Ectodermal cell (in vitro differentiated cells): ENCODE measurements at regions not wholly inside any gene's neighbourhood (a gene's known extent, or its start where the extent isn't known, plus 50 kb on each side); places are given as distances from the start of the nearest gene placed in this dataset.

Source experiments
- H3K27ac ChIP-seq: 2 replicates; pipeline ENCODE4 v1.7.0; 2013; ENCODE audit warnings: mild to moderate bottlenecking, low read depth, low read length; ENCODE audit not compliant: insufficient read depth, poor library complexity, severe bottlenecking
- H3K27me3 ChIP-seq: 2 replicates; pipeline ENCODE4 v1.7.0; 2013; ENCODE audit warnings: mild to moderate bottlenecking, low read length; ENCODE audit not compliant: insufficient read depth, control insufficient read depth, poor library complexity, severe bottlenecking
- H3K36me3 ChIP-seq: one replicate; pipeline ENCODE4 v1.7.0; 2013; ENCODE audit warnings: low read length; ENCODE audit not compliant: control insufficient read depth, insufficient read depth
- H3K4me1 ChIP-seq: one replicate; pipeline ENCODE4 v1.7.0; 2013; ENCODE audit warnings: low read length; ENCODE audit not compliant: control insufficient read depth, insufficient read depth
- H3K4me3 ChIP-seq: 2 replicates; pipeline ENCODE4 v1.7.0; 2013; ENCODE audit warnings: low read depth, low read length, control low read depth; ENCODE audit not compliant: insufficient read depth
- H3K9me3 ChIP-seq: 2 replicates; pipeline ENCODE4 v1.7.0; 2013; ENCODE audit warnings: mild to moderate bottlenecking, low read length, moderate library complexity; ENCODE audit not compliant: control insufficient read depth
- WGBS, 2 experiments: methylation state at CpG; one replicate each; pipeline ENCODE4 v1.1.7; 2013; ENCODE audit warnings: missing lambda C conversion rate in 2 of 2; 5-methylcytosine and 5-hydroxymethylcytosine counted together

- H3K9me3 ChIP-seq, result no peaks in the 10 kb centered on the region
- H3K27ac ChIP-seq, result no peak overlapping the region
- no CpG with 5 or more reads among the region's 1 CpG for WGBS, 2 experiments
- no peak overlapping the region for H3K4me3 ChIP-seq
- H3K36me3 ChIP-seq, result no peaks in the 10 kb centered on the region
- no peaks in the 10 kb centered on the region for H3K27me3 ChIP-seq
- no peaks in the 10 kb centered on the region for H3K4me1 ChIP-seq
Observed at GRCh38 chrX:39220952-39221351, 419.7 kb downstream of the MID1IP1 start.

DNA sequence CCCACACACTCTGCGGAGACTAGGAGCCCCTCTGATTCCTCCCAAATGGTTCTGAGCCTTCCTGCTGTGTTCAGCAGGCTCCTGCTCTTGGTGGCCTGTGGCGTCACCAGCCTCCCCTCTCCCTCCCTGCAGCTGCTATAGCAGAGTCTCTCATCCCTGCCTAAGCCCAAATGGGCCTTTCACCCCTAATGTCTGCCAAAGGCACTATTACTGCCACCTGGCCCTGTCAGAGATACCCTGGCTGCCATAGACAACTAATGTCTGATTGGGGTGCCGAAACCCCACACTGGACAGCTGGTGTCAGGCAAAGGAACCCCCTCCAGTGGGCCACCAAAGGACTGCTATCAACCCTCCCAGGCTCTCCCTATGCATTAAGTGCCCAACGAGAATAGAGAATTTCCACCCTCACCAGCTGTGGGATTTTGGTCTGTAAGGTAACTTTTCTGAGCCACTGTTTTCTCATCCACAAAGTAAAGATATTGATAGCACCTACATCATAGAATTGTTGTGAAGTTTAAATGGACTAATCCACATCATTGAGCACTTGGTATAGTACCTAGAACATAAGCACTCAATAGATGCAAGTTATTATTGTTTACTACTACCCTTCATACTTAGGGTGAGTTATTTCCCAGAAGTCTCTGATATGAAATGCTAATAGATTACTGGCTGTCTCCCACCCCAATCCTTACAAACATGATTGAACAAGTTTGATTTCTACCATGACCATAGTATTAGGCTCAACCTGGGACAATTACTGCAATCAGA, 421.3 kb downstream of the MID1IP1 start:
- no peak overlapping the region for H3K4me3 ChIP-seq
- WGBS, 2 experiments, result 71 to 72% methylated on average over 3 of the region's 4 CpGs

DNA sequence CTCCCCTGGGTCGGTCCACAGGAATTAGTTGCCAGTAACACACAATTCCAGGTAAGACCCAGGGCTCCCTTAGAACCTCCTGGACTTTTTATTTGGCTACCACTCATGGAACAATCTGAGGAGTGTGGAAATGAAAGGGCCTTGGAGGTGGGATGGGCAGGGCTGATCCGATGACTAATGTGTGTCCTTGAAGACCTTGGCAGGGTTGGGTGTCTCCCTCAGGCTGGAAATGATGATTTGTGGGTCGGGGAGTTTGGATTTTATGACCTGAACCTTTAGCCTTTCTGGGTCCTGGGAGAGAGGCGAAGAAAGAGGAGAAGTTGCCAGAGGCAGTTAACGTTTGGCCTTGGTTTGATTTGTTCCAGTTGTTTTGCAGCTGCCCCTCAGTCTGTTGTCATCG, 425.0 kb downstream of the MID1IP1 start:
- Histone ChIP-seq H3K27ac (no peak overlapping the region), H3K4me3 (no peak overlapping the region), H3K36me3 (no peaks in the 10 kb centered on the region), H3K9me3 (no peaks in the 10 kb centered on the region), H3K4me1 (no peaks in the 10 kb centered on the region), H3K27me3 (no peaks in the 10 kb centered on the region)
- 87 to 92% methylated on average over 5 to 6 of the region's 6 CpGs for WGBS, 2 experiments

More for the DNA sequence above, 421.3 kb downstream of the MID1IP1 start:
- Histone ChIP-seq H3K4me1 (no peaks in the 10 kb centered on the region), H3K27me3 (no peaks in the 10 kb centered on the region), H3K36me3 (no peaks in the 10 kb centered on the region), H3K27ac (no peak overlapping the region), H3K9me3 (no peaks in the 10 kb centered on the region)

GRCh38 chrX:39227371-39227770, 426.1 kb downstream of the MID1IP1 start:
- H3K4me1 ChIP-seq, result no peaks in the 10 kb centered on the region
- no peaks in the 10 kb centered on the region for H3K36me3 ChIP-seq
- H3K27ac ChIP-seq, result no peak overlapping the region
- no peak overlapping the region for H3K4me3 ChIP-seq
- H3K27me3 ChIP-seq, result no peaks in the 10 kb centered on the region
- H3K9me3 ChIP-seq, result no peaks in the 10 kb centered on the region
- WGBS, 2 experiments, result 81 to 82% methylated on average over 2 of the region's 2 CpGs

DNA sequence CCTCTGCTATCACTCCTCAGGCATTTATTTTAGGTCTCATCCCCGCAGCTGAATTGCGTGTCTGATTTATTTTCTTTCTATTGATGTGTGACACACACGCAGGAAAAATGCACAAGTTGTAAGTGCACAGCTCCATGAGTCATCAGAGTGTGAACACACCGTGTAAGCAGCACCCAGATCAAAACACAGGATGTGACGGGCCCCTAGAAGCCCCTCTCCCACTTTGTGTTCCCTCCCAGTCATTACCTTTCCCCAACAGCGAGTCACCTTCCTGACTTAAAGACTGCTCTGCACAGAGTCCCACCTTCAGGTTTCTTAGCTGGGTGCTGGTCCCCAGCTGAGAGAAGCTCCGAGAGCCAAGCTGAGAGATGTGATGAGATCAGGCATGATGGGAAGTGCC, 436.7 kb downstream of the MID1IP1 start:
- H3K4me3 ChIP-seq, result no peak overlapping the region
- H3K4me1 ChIP-seq, result no peaks in the 10 kb centered on the region
- H3K27me3 ChIP-seq, result no peaks in the 10 kb centered on the region
- no peaks in the 10 kb centered on the region for H3K36me3 ChIP-seq
- H3K9me3 ChIP-seq, result no peaks in the 10 kb centered on the region
- 88 to 95% methylated on average over 7 of the region's 7 CpGs for WGBS, 2 experiments
- no peak overlapping the region for H3K27ac ChIP-seq

DNA sequence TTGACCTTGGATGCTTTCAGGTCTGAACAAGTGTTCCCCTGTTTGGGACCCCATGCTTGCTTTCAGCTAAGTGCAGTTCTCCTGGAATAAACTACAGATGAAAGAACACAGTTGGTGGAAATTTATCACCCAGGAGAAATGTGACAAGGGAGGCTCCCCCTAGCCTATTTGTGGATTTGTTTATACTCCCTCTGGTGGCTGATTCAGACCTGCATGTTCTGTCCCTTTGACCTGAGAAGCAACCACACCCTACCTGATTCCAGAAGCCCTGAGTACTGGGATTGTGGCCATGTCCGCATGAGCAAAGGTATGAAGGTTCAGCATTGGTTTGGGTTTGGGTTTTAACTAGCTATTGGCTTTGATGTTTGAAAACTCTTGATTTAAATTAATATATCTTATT, 440.9 kb downstream of the MID1IP1 start:
- H3K36me3 ChIP-seq, result no peaks in the 10 kb centered on the region
- H3K9me3 ChIP-seq, result no peaks in the 10 kb centered on the region
- WGBS, 2 experiments, result 100% methylated on average over 1 of the region's 1 CpG; no CpG with 5 or more reads in 1 of the 2 experiments
- no peak overlapping the region for H3K27ac ChIP-seq
- H3K27me3 ChIP-seq, result no peaks in the 10 kb centered on the region
- no peak overlapping the region for H3K4me3 ChIP-seq
- no peaks in the 10 kb centered on the region for H3K4me1 ChIP-seq

GRCh38 chrX:39244147-39244546, 442.9 kb downstream of the MID1IP1 start:
- WGBS, 2 experiments, result 83% methylated on average over 1 of the region's 1 CpG
- Histone ChIP-seq H3K36me3 (no peaks in the 10 kb centered on the region), H3K4me3 (no peak overlapping the region), H3K4me1 (no peaks in the 10 kb centered on the region), H3K9me3 (no peaks in the 10 kb centered on the region), H3K27ac (no peak overlapping the region), H3K27me3 (no peaks in the 10 kb centered on the region)

GRCh38 chrX:39245024-39245423, 443.8 kb downstream of the MID1IP1 start:
- Histone ChIP-seq H3K4me3 (no peak overlapping the region), H3K9me3 (no peaks in the 10 kb centered on the region), H3K27ac (no peak overlapping the region), H3K27me3 (no peaks in the 10 kb centered on the region), H3K4me1 (no peaks in the 10 kb centered on the region), H3K36me3 (no peaks in the 10 kb centered on the region)
- WGBS, 2 experiments, result 100% methylated on average over 1 of the region's 2 CpGs; no CpG with 5 or more reads in 1 of the 2 experiments

GRCh38 chrX:39247536-39247935, 446.3 kb downstream of the MID1IP1 start:
- H3K36me3 ChIP-seq, result no peaks in the 10 kb centered on the region
- H3K9me3 ChIP-seq, result no peaks in the 10 kb centered on the region
- 76 to 100% methylated on average over 1 to 3 of the region's 5 CpGs for WGBS, 2 experiments
- H3K4me3 ChIP-seq, result no peak overlapping the region
- no peaks in the 10 kb centered on the region for H3K27me3 ChIP-seq
- no peaks in the 10 kb centered on the region for H3K4me1 ChIP-seq
- H3K27ac ChIP-seq, result no peak overlapping the region

GRCh38 chrX:39248330-39248729, 447.1 kb downstream of the MID1IP1 start:
- Histone ChIP-seq H3K27me3 (no peaks in the 10 kb centered on the region), H3K9me3 (no peaks in the 10 kb centered on the region), H3K27ac (no peak overlapping the region), H3K4me1 (no peaks in the 10 kb centered on the region), H3K36me3 (no peaks in the 10 kb centered on the region), H3K4me3 (no peak overlapping the region)
- 72 to 89% methylated on average over 2 to 3 of the region's 3 CpGs for WGBS, 2 experiments
